ENCODE measurements at regions not wholly inside any gene's neighbourhood (a gene's known extent, or its start where the extent isn't known, plus 50 kb on each side); places are given as distances from the start of the nearest gene placed in this dataset.

DNA sequence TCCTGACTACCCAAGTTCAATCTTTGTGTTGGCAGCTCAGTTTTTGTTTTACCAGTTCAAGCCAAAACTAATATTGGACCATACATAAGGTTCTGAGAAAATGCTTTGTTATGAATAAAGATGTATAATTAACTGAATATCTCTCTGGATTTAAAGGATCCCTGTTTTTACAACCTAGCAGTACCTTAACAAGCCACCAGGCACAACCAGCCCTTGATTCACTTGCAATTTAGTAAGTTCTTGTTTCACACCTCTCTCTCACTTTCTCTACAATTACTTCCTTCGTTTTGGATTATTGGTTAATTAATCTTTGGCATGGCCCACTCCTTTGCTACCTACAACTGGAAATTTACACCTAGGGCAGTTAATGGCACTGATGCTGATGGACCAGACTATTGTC lies 531.9 kb downstream of the SQOR start:
- Histone ChIP-seq H3K9me3 (ENCODE audit: control insufficient read depth, low read length) (peaks cover 29% of the 10 kb centered on the region), H3K27ac (ENCODE audit: low read depth, low read length) (no peak overlapping the region), H3K4me3 (ENCODE audit: low read length) (no peak overlapping the region), H3K9ac (ENCODE audit: extremely low read depth, low read length, poor library complexity, severe bottlenecking) (no peak overlapping the region), H3K36me3 (ENCODE audit: control insufficient read depth, insufficient read depth, low read length) (no peaks in the 10 kb centered on the region), H3K27me3 (ENCODE audit: control insufficient read depth, insufficient read depth, low read length, poor library complexity, severe bottlenecking) (no peaks in the 10 kb centered on the region), H3K4me1 (ENCODE audit: control insufficient read depth, insufficient read depth, low read length) (no peaks in the 10 kb centered on the region)
- TF ChIP-seq, protein P1, sequence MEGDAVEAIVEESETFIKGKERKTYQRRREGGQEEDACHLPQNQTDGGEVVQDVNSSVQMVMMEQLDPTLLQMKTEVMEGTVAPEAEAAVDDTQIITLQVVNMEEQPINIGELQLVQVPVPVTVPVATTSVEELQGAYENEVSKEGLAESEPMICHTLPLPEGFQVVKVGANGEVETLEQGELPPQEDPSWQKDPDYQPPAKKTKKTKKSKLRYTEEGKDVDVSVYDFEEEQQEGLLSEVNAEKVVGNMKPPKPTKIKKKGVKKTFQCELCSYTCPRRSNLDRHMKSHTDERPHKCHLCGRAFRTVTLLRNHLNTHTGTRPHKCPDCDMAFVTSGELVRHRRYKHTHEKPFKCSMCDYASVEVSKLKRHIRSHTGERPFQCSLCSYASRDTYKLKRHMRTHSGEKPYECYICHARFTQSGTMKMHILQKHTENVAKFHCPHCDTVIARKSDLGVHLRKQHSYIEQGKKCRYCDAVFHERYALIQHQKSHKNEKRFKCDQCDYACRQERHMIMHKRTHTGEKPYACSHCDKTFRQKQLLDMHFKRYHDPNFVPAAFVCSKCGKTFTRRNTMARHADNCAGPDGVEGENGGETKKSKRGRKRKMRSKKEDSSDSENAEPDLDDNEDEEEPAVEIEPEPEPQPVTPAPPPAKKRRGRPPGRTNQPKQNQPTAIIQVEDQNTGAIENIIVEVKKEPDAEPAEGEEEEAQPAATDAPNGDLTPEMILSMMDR (conservative IDR thresholded peaks at IDR 0.05), result peak; percentile 63
- Mint-ChIP-seq H3K4me3 (no peak overlapping the region), H3K27me3 (ENCODE audit: insufficient read depth) (no peaks in the 10 kb centered on the region), H3K27ac (no peak overlapping the region), H3K9me3 (peaks cover 32% of the 10 kb centered on the region), H3K36me3 (ENCODE audit: low read depth) (no peaks in the 10 kb centered on the region), H3K4me1 (peaks cover 3% of the 10 kb centered on the region)
- 75% methylated on average over 1 of the region's 1 CpG; no CpG with 5 or more reads in 1 of the 2 experiments for WGBS, 2 experiments (ENCODE audit: insufficient coverage in 1 of 2, insufficient read length in 1 of 2)
- no peak for DNase-seq

DNA sequence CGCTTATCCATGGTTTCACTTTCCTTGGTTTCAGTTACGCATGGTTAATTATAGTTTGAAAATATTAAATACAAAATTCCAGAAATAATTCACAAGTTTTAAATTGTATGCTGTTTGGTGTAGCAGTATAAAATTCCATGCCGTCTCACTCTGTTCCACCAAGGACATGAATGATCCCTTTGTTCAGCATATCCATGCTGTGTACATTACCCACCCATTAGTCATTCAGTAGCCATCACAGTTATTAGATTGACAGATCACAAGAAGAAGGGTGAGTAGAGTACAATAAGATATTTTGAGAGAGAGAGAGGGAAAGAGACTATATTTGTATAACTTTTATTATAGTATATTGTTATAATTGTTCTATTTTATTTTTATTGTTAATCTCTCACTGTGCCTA lies 535.5 kb downstream of the SQOR start:
- Histone ChIP-seq H3K27me3 (ENCODE audit: control insufficient read depth, insufficient read depth, low read length, poor library complexity, severe bottlenecking) (no peaks in the 10 kb centered on the region), H3K27ac (ENCODE audit: low read depth, low read length) (no peak overlapping the region), H3K36me3 (ENCODE audit: control insufficient read depth, insufficient read depth, low read length) (no peaks in the 10 kb centered on the region), H3K9me3 (ENCODE audit: control insufficient read depth, low read length) (peaks cover 36% of the 10 kb centered on the region), H3K4me1 (ENCODE audit: control insufficient read depth, insufficient read depth, low read length) (no peaks in the 10 kb centered on the region), H3K9ac (ENCODE audit: extremely low read depth, low read length, poor library complexity, severe bottlenecking) (no peak overlapping the region), H3K4me3 (ENCODE audit: low read length) (peak overlapping the region; percentile 38)
- Mint-ChIP-seq H3K4me1 (peaks cover 3% of the 10 kb centered on the region), H3K9me3 (peaks cover 24% of the 10 kb centered on the region), H3K36me3 (ENCODE audit: low read depth) (no peaks in the 10 kb centered on the region), H3K27me3 (ENCODE audit: insufficient read depth) (no peaks in the 10 kb centered on the region), H3K27ac (no peak overlapping the region), H3K4me3 (no peak overlapping the region)
- TF ChIP-seq, protein P1 (conservative IDR thresholded peaks at IDR 0.05), result no peak
- 100% methylated on average over 1 of the region's 3 CpGs; no CpG with 5 or more reads in 1 of the 2 experiments for WGBS, 2 experiments (ENCODE audit: insufficient coverage in 1 of 2, insufficient read length in 1 of 2)
- no peak for DNase-seq

DNA sequence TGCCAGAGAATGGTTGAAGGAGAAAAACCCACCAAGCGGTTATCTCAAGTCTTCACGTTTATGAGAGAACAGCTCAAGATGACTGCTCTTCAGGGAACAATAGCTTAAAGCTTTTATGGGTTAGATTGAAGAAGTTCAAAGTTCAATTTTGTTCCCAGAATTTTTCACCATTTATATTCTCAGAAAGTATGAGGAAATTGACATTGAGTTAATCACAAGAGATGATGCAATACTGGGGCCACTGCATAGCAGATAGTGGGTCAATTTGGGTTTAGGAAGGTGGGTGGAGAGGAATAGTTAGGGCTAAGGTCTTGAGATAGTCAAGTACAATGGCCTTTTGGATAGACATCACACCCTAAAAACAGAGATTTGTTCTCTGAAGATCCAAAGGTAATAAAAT lies 539.3 kb downstream of the SQOR start:
- Histone ChIP-seq H3K9ac (ENCODE audit: extremely low read depth, low read length, poor library complexity, severe bottlenecking) (no peak overlapping the region), H3K4me1 (ENCODE audit: control insufficient read depth, insufficient read depth, low read length) (no peaks in the 10 kb centered on the region), H3K27me3 (ENCODE audit: control insufficient read depth, insufficient read depth, low read length, poor library complexity, severe bottlenecking) (no peaks in the 10 kb centered on the region), H3K4me3 (ENCODE audit: low read length) (no peak overlapping the region), H3K27ac (ENCODE audit: low read depth, low read length) (no peak overlapping the region), H3K36me3 (ENCODE audit: control insufficient read depth, insufficient read depth, low read length) (no peaks in the 10 kb centered on the region), H3K9me3 (ENCODE audit: control insufficient read depth, low read length) (peaks cover 33% of the 10 kb centered on the region)
- no peaks in the 10 kb centered on the region for H3K36me3 Mint-ChIP-seq (ENCODE audit: low read depth)
- no peaks in the 10 kb centered on the region for H3K27me3 Mint-ChIP-seq (ENCODE audit: insufficient read depth)
- no peak for DNase-seq
- H3K4me3 Mint-ChIP-seq, result no peak overlapping the region
- TF ChIP-seq, protein P1 (conservative IDR thresholded peaks at IDR 0.05), result no peak
- WGBS, 2 experiments (ENCODE audit: insufficient coverage in 1 of 2, insufficient read length in 1 of 2), result 95 to 100% methylated on average over 2 of the region's 2 CpGs
- H3K9me3 Mint-ChIP-seq, result peaks cover 22% of the 10 kb centered on the region
- no peaks in the 10 kb centered on the region for H3K4me1 Mint-ChIP-seq
- H3K27ac Mint-ChIP-seq, result no peak overlapping the region
